ENCODE measurements at regions not wholly inside any gene's neighbourhood (a gene's known extent, or its start where the extent isn't known, plus 50 kb on each side); places are given as distances from the start of the nearest gene placed in this dataset.

DNA sequence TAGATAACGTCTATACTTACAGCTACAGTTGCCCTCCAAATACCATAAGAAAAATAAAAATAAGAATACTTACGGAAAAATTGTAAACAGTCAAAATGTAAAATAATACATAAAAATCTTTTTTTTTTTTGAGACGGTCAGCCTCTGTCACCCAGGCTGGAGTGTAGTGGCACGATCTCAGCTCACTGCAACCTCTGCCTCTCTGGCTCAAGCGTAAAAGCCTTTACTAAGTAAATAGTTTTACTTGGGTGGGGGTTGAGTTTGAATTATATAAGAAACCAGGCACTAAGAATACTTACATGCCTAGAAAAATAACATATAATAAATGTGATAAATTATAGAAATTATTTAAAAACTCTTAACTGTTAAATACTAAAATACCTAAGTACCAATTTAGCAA is 1413.0 kb upstream of the PRR20A start:
- TF ChIP-seq, protein P1, sequence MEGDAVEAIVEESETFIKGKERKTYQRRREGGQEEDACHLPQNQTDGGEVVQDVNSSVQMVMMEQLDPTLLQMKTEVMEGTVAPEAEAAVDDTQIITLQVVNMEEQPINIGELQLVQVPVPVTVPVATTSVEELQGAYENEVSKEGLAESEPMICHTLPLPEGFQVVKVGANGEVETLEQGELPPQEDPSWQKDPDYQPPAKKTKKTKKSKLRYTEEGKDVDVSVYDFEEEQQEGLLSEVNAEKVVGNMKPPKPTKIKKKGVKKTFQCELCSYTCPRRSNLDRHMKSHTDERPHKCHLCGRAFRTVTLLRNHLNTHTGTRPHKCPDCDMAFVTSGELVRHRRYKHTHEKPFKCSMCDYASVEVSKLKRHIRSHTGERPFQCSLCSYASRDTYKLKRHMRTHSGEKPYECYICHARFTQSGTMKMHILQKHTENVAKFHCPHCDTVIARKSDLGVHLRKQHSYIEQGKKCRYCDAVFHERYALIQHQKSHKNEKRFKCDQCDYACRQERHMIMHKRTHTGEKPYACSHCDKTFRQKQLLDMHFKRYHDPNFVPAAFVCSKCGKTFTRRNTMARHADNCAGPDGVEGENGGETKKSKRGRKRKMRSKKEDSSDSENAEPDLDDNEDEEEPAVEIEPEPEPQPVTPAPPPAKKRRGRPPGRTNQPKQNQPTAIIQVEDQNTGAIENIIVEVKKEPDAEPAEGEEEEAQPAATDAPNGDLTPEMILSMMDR (IDR thresholded peaks at IDR 0.05; ENCODE audit: low read depth, low read length, missing control alignments), result no peak
- no peak for DNase-seq (ENCODE audit: low read depth)
- in situ Hi-C loops (cut with HindIII; ENCODE audit: low sequenced_read_pairs), result no loop called here
- no peak overlapping the region for H3K4me3 ChIP-seq (ENCODE audit: low read depth, low read length)

DNA sequence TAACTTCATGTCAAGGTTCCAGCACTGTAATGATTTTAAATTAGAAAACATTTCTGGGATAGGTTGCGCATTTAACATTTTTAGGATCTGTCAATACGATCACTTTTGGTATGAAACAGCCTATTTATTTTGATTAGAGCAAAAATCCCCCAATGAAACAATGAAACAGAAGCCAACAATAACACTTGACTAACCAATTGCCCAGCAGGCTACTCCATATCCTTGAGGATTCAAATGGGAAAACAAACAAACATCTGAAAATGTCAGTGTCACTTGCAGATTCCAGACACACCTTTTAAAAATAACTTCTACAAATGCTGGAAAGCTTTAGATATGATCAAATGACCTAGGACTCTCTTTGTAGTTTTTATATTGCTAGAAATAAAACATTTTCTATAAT is 1412.5 kb upstream of the PRR20A start:
- TF ChIP-seq, protein P1 (IDR thresholded peaks at IDR 0.05; ENCODE audit: low read depth, low read length, missing control alignments), result no peak
- in situ Hi-C loops (cut with HindIII; ENCODE audit: low sequenced_read_pairs), result no loop called here
- DNase-seq (ENCODE audit: low read depth), result no peak
- H3K4me3 ChIP-seq (ENCODE audit: low read depth, low read length), result no peak overlapping the region

- in situ Hi-C loops (cut with HindIII; ENCODE audit: low sequenced_read_pairs), result no loop called here
- no peak overlapping the region for H3K4me3 ChIP-seq (ENCODE audit: low read depth, low read length)
- no peak for DNase-seq (ENCODE audit: low read depth)
- TF ChIP-seq, protein P1 (IDR thresholded peaks at IDR 0.05; ENCODE audit: low read depth, low read length, missing control alignments), result no peak
Observed at GRCh38 chr13:55745828-55746227, 1394.9 kb upstream of the PRR20A start.

GRCh38 chr13:55761986-55762385 is 1378.7 kb upstream of the PRR20A start:
- TF ChIP-seq, protein P1 (IDR thresholded peaks at IDR 0.05; ENCODE audit: low read depth, low read length, missing control alignments), result no peak
- in situ Hi-C loops (cut with HindIII; ENCODE audit: low sequenced_read_pairs), result no loop called here
- H3K4me3 ChIP-seq (ENCODE audit: low read depth, low read length), result no peak overlapping the region
- no peak for DNase-seq (ENCODE audit: low read depth)

DNA sequence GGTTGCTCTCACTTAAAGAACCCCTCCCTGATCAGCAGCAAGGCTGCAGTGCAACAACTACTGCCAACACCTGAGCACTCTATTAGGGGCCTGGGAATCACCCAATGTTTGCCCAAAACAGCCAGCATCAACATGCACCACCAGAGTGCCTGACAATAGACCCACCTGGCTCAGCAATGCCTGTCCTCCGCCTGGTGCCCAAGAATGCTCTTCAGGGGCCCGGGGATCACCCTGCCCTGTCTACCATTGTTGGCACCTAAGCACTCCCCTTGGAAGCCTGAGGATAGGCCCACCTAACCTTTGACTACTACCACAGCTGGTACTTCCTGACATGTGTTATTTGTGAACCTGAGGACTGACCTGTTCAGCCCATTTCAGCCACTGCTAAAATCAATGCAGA is 1363.1 kb upstream of the PRR20A start:
- TF ChIP-seq, protein P1 (IDR thresholded peaks at IDR 0.05; ENCODE audit: low read depth, low read length, missing control alignments), result no peak
- in situ Hi-C loops (cut with HindIII; ENCODE audit: low sequenced_read_pairs), result no loop called here
- no peak for DNase-seq (ENCODE audit: low read depth)
- no peak overlapping the region for H3K4me3 ChIP-seq (ENCODE audit: low read depth, low read length)

- H3K4me3 ChIP-seq (ENCODE audit: low read depth, low read length), result no peak overlapping the region
- TF ChIP-seq, protein P1 (IDR thresholded peaks at IDR 0.05; ENCODE audit: low read depth, low read length, missing control alignments), result no peak
- no peak for DNase-seq (ENCODE audit: low read depth)
- in situ Hi-C loops (cut with HindIII; ENCODE audit: low sequenced_read_pairs), result no loop called here
Observed at GRCh38 chr13:55783841-55784240, 1356.9 kb upstream of the PRR20A start.

DNA sequence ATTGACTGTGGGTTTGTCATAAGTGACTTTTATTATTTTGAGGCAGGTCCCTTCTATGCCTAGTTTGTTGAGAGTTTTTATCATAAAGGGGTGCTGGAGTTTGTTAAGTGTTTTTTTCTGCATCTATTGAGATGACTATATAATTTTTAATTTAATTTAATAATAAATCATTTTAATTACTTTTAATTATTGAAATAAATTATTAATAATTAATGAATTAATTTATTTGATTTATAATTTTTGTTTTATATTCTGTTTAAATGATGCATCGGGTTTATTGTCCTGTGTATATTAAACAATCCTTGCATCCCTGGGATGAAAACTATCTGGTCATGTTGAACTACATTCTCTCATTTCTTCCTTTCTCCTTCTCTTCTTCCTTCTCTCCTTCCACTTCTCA is 1352.2 kb upstream of the PRR20A start:
- no peak overlapping the region for H3K4me3 ChIP-seq (ENCODE audit: low read depth, low read length)
- DNase-seq (ENCODE audit: low read depth), result no peak
- in situ Hi-C loops (cut with HindIII; ENCODE audit: low sequenced_read_pairs), result no loop called here
- TF ChIP-seq, protein P1 (IDR thresholded peaks at IDR 0.05; ENCODE audit: low read depth, low read length, missing control alignments), result no peak
